GM23338 (cell line): ENCODE measurements at regions not wholly inside any gene's neighbourhood (a gene's known extent, or its start where the extent isn't known, plus 50 kb on each side); places are given as distances from the start of the nearest gene placed in this dataset.

ENCODE experiments used
- CREB1 ChIP-seq: fragments of 250-450 bp; sonication (Bioruptor Pico); IDR thresholded peaks from 2 replicates; pipeline ENCODE4 v1.5.0; 2020; ENCODE audit warnings: low read depth, mild to moderate bottlenecking, moderate library complexity
- CTCF ChIP-seq, 2 experiments: fragments of 200-600 bp in 1 of 2; sonication (generic) in 1 of 2; conservative IDR thresholded peaks; 2 replicates each; pipeline versions ENCODE4 v1.5.1 to v1.6.1; 2016 to 2017; ENCODE audit warnings: antibody characterized with exemption in 2 of 2, low read depth in 2 of 2, mild to moderate bottlenecking in 2 of 2, moderate library complexity in 1 of 2
- EZH2phosphoT487 ChIP-seq: fragments of 200-600 bp; sonication (generic); IDR thresholded peaks from one replicate; pipeline ENCODE4 v1.8.1; 2018; ENCODE audit warnings: antibody characterized with exemption; ENCODE audit not compliant: unreplicated experiment
- POLR2AphosphoS5 ChIP-seq: IDR thresholded peaks from 2 replicates; pipeline ENCODE4 v1.6.1; 2016; ENCODE audit warnings: antibody characterized with exemption, low read depth
- ZNF114 ChIP-seq: fragments of 250-450 bp; sonication (Bioruptor Pico); IDR thresholded peaks from 2 replicates; pipeline ENCODE4 v1.5.0; 2020; ENCODE audit warnings: mild to moderate bottlenecking, moderate library complexity
- ZNF331 ChIP-seq: fragments of 250-450 bp; sonication (Bioruptor Pico); IDR thresholded peaks from 2 replicates; pipeline ENCODE4 v1.5.0; 2020; ENCODE audit warnings: low read depth, mild to moderate bottlenecking, moderate library complexity

GRCh38 chr17:69606142-69606800 lies 191.8 kb downstream of the MAP2K6 start:
- TF ChIP-seq CTCF (conservative IDR thresholded peaks at IDR 0.05; ENCODE audit: low read depth in 2 of 2) (no peak), CREB1 (no peak), EZH2phosphoT487 (no peak), ZNF114 (CRISPR knock-in tag) (no peak), POLR2AphosphoS5 (no peak), ZNF331 (CRISPR knock-in tag) (no peak)
